ENCODE measurements at regions not wholly inside any gene's neighbourhood (a gene's known extent, or its start where the extent isn't known, plus 50 kb on each side); places are given as distances from the start of the nearest gene placed in this dataset.

DNA sequence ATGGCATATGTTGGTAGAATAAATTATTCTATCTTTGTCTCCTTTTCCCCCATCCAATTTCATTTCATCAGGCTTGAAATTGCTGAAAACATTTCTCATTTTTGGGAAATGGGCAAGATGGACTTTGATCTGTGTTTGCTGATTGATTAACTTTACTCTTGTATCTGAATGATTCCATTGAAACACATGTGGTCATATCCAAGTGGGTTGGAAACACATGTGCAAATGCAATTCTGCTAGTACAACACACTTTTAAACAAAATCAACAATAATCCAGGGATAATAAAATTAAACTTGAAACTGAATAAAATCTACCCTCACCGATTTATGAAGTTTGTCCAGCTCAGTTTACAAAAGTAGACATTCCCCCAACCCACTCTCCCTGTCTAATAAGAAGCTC is 96.9 kb downstream of the EPDR1 start:
- TF ChIP-seq, protein P1, sequence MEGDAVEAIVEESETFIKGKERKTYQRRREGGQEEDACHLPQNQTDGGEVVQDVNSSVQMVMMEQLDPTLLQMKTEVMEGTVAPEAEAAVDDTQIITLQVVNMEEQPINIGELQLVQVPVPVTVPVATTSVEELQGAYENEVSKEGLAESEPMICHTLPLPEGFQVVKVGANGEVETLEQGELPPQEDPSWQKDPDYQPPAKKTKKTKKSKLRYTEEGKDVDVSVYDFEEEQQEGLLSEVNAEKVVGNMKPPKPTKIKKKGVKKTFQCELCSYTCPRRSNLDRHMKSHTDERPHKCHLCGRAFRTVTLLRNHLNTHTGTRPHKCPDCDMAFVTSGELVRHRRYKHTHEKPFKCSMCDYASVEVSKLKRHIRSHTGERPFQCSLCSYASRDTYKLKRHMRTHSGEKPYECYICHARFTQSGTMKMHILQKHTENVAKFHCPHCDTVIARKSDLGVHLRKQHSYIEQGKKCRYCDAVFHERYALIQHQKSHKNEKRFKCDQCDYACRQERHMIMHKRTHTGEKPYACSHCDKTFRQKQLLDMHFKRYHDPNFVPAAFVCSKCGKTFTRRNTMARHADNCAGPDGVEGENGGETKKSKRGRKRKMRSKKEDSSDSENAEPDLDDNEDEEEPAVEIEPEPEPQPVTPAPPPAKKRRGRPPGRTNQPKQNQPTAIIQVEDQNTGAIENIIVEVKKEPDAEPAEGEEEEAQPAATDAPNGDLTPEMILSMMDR (IDR thresholded peaks at IDR 0.05 in 8 of 11, conservative IDR thresholded peaks at IDR 0.05 in 3 of 11) = no peak
- no peak for TF ChIP-seq POLR2AphosphoS5 (IDR thresholded peaks at IDR 0.05)

All from spleen (tissue), 7 donors.